HG03196 (cell line): ENCODE measurements at regions not wholly inside any gene's neighbourhood (a gene's known extent, or its start where the extent isn't known, plus 50 kb on each side); places are given as distances from the start of the nearest gene placed in this dataset.

Source experiments
- ATAC-seq: cut with Tn5 transposase; IDR thresholded peaks from one replicate; pipeline ENCODE4 v1.9.1; 2021; ENCODE audit not compliant: unreplicated experiment

DNA sequence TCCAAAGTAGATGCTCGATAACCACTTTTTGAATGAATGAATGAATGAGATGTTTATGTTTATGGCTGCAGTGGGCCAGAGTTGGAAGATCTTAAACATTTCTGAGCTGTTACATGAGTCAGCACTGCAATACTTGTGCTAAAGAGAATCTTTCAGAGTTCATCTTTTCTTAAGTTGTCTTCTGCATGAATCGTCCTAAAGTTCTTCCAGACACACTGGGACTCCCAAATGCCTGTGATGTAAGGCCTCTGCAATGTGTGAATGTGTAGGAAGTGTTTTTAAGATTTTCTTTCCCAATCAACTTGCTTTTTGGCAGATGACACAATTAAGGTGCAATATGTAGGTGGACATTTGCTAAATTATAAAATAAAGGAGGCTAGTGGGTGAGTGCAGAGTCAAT lies 50.3 kb upstream of the TRIM9 start:
- ATAC-seq: no peak

DNA sequence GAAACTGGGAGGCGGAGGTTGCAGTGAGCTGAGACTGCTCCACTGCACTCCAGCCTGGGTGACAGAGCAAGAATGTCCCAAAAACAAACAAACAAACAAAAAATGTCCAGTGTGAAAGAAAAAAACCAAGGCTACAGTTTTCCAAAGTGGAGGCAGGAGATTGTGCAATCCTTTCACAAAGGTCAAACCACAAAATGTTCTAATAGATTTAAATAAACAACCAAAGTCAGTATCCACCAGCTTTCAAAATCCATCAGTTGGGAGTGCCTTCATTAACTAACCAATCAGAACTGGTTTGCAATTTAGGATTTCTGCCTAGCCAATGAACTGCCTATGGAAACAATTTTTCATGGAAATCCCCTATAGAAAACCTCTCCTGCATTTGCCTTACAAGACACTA lies 52.3 kb upstream of the TRIM9 start:
- ATAC-seq: no peak

DNA sequence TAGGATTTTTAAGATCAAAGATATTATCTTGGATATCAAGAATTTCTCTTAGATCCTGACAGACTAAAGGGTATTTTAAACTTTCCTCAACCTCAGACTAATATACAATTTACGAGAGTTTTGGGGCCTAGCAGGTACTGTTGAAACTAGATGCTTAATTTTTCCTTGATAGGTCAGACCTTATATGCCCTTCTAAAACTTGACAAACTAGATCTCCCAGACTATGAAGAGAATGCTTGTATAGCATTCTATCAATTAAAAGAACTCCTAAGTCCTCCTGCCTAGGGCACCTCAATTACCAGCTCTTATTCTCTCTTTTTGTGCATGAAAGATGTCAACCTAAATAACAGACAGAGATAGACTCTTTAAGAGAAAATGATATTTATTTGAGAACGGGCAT lies 60.4 kb upstream of the TRIM9 start:
- no peak for ATAC-seq

DNA sequence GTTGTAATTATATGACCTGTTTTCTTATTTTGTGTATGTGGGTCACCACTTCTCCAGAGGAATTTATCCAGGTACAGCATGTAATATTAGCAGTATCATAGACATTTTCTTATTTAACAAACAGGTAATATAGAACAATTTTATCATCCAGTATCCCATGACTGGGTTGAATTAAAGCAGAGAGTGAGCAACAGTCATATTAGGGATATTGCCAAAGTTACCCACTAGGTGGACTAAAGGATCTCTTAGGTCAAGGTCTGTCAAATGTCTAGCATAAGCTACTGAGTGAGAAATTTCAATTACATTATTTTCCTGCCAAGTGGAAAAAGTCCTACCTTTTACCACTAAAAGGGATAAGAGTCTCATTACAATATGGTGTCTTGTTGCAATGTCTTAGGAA lies 62.1 kb upstream of the TRIM9 start:
- ATAC-seq: no peak

DNA sequence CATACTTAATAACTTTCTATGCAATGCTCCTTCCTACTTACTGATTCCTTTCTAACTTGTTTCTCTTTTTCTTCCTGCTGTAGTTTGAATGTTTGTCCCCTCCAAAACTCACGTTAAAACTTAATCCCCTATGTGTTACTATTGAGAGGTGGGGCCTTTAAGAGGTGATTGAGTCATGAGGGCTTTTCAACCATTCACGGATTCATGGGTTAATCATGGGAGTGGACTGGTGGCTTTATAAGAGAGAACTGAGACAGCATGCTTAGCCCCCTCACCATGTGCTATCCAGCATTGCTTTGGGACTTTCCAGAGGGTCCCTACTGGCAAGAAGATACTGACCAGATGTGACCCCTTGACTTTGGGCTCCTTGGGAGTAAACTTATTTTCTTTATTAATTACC lies 66.0 kb upstream of the TRIM9 start:
- no peak for ATAC-seq

- ATAC-seq: no peak
These were observed 70.5 kb upstream of the TRIM9 start for GRCh38 chr14:51165415-51165814.

GRCh38 chr14:51167587-51168214 lies 72.3 kb upstream of the TMX1 start:
- no peak for ATAC-seq

DNA sequence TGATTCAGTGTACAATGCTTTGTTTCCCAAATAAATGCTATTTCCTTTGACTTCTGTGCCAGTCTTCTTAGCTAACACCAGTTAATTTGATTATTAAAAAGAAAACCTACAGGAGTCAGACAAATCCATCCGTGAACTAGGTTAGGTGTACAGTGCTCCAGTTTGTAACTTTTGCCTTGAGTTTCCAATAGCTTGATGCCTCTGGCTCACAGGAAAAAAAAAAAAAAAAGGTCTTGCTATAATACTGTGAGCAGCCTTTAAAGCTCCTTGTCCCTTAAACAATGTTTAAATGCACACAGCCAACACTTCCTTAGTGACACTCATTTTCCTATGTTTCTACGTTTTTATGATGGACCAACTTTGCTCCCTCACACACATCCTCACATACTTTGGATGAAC lies 71.8 kb upstream of the TMX1 start:
- ATAC-seq: no peak

GRCh38 chr14:51173863-51174262 lies 66.2 kb upstream of the TMX1 start:
- ATAC-seq: no peak

DNA sequence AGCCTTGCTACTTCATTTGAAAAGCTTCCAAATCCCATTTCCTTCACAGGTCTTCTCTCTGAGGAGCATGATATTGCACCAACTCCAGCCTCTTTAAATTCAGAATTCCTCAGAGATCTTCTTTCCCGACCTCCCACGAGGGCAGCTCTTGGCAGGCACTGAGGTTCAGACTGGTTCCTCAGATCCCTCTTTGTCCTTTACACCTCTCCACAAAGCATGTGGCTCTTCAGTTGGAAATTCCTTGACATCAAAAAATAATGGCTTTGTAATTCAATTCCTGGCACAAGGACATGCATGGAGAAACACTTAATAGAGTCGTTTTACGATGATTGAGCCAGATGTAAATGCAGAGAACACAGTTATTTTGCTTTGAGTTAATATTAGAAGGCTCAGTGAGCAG lies 63.2 kb upstream of the TMX1 start:
- ATAC-seq: no peak

GRCh38 chr14:51180577-51180976 lies 59.5 kb upstream of the TMX1 start:
- ATAC-seq: peak; percentile 67

DNA sequence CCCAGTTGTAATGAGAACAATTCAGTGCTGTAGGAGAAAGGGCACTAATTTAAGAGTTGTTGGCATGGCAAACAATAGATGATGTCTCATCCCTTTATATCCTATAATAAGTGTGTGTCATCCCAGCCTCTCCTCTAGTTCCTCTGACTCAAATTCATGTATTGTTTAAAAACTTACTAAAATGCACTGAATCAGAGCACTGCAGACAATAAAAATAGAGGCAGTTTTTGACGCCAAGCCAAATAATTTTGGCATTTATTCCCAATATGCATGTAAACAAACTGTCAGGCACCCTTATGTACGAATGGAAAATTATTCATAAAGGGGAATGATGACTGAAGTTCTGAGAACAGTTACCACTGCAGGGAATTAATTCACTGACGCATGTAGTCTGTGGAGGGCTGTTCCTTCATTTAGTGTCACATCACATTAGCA lies 57.9 kb upstream of the TMX1 start:
- no peak for ATAC-seq

DNA sequence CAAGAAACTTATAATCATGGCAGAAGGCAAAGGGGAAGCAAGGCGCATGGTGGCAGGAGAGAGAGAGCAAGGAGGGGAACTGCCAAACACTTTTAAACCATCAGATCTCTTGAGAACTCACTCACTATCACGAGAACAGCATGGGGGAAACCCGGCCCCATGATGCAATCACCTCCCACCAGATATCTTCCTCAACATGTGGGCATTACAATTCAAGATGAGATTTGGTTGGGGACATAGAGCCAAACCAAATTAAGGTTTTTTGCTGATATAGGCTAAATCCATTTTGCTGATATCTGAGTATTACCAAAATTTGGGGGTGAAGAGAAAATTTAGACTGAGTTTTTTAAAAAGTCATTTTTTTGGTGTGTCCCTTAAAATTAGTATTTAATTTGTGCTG lies 54.9 kb upstream of the TMX1 start:
- ATAC-seq: no peak

- ATAC-seq: peak; percentile 60
These were observed 54.3 kb upstream of the TMX1 start for GRCh38 chr14:51185754-51186153.

- no peak for ATAC-seq
These were observed 51.4 kb upstream of the TMX1 start for GRCh38 chr14:51188566-51189185.

GRCh38 chr14:51189600-51190376 lies 50.3 kb upstream of the TMX1 start:
- no peak for ATAC-seq
